Epithelial cell of esophagus (primary cell): ENCODE measurements at regions not wholly inside any gene's neighbourhood (a gene's known extent, or its start where the extent isn't known, plus 50 kb on each side); places are given as distances from the start of the nearest gene placed in this dataset.
"Not testable (repeated sequence)": the region's sequence is repeated elsewhere in the genome, so short reads cannot be mapped to it uniquely, and the experiment has no call there.

ENCODE experiments used
- DNase-seq: peaks from one replicate; pipeline ENCODE4 v3.0.0; 2010; ENCODE audit warnings: low read depth
- H3K4me3 ChIP-seq: 2 replicates; pipeline ENCODE4 v1.5.1; 2011; ENCODE audit warnings: mild to moderate bottlenecking, low read length, control low read depth
- CTCF ChIP-seq: IDR thresholded peaks from 2 replicates; pipeline ENCODE4 v1.5.1; 2011; ENCODE audit warnings: low read depth, mild to moderate bottlenecking, low read length, control low read depth, inconsistent platforms; ENCODE audit not compliant: insufficient read depth; ENCODE audit errors: missing control alignments

- DNase-seq, result no peak
- no peak for TF ChIP-seq CTCF
- H3K4me3 ChIP-seq, result no peak overlapping the region
Measured at GRCh38 chr13:99729745-99730144, 228.5 kb downstream of the TM9SF2 start.

GRCh38 chr13:99727651-99728050 lies 226.4 kb downstream of the TM9SF2 start:
- not testable (repeated sequence) for DNase-seq, H3K4me3 ChIP-seq

DNA sequence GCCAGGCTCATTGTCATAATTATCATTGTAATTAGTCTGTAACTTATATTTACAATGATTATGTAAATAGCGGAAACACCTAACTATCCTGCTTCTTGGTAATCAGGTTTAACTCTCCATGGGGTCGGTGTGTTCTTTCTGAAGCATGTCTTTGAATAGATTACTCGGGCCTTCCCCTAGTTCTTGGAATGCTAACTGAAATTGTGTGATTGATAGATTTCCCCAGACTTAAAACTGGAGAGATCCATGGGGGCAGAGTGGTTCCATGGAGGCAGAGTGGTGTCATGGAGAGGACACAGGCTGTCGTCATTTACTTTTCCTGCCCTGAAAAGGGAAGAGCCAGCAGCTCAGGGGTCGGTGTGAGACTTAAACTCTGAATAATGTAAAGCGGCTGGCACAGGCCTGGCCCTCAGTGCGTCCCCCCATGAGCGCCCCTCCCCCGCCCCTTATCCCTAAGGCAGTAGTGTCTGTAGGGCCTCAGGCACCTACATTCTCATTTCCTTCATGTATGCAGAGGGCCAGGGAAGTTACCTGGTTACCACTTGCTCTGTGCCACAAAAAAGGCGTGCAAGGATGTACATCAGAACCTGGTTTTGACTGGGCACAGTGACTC lies 225.1 kb downstream of the TM9SF2 start:
- no peak overlapping the region for H3K4me3 ChIP-seq
- no peak for TF ChIP-seq CTCF
- DNase-seq, result no peak

GRCh38 chr13:99725644-99726043 lies 224.4 kb downstream of the TM9SF2 start:
- TF ChIP-seq CTCF, result no peak
- no peak for DNase-seq
- no peak overlapping the region for H3K4me3 ChIP-seq

DNA sequence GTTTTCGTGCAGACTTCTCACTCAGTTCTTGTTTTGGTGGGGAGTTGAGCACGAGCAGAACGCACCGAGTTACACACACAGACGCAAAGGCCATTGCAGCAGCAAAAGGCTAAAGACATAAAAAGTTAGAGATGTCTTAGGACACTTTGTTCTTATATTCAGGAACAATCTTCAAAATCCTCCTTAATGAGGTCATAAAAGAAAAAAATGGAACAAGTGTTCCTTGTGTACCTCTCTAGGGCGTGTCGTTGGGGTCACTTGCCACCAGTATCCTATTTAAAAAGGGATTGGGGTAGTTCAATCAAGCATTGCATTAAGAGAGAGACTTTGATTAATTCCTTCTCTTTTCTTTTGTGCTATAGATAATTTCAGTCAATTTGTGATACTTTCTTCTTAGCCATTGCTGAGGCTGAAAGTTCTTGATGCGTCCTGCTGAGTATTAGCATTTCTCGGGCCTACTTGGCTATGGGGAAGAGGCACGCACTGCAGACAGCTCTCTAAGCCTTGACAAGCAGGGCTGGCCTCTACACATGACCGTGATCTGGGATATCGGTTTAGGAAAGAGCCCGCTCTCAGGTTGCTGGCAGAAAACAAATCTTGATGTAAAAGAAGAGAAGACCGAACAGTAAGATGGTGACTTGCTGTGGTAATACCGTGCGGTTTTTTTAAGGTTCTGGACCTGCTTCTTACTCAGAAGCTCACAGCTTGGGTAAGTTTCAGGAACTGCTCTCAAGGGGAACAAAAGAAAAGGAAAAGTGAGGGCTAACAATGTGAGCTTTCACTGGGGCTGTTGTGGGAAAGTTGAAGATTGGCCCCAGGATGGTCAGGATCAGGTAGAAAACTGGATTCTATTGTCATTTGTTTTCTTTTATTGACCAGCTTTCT lies 223.6 kb downstream of the TM9SF2 start:
- no peak for DNase-seq
- no peak for TF ChIP-seq CTCF
- no peak overlapping the region for H3K4me3 ChIP-seq

DNA sequence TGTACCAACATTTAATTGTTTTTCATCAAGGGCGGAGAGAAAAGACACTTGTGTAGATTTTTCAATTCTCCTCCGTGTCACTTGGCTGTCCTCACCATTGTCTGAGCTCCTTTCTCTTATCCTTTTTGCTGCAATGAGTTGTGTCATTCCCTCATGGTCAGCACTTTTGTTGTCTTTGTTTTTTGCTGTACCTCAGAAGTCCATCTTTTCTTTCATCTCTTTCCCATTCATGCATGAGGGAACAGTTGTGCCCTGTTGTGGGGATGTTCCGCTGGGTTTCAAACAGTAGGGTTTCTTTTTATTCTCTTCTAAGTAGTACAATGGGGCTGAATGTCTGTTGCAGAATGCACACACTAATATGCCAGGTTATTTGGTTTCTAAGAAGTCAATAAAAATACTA lies 222.6 kb downstream of the TM9SF2 start:
- no peak for DNase-seq
- no peak for TF ChIP-seq CTCF
- H3K4me3 ChIP-seq, result no peak overlapping the region

DNA sequence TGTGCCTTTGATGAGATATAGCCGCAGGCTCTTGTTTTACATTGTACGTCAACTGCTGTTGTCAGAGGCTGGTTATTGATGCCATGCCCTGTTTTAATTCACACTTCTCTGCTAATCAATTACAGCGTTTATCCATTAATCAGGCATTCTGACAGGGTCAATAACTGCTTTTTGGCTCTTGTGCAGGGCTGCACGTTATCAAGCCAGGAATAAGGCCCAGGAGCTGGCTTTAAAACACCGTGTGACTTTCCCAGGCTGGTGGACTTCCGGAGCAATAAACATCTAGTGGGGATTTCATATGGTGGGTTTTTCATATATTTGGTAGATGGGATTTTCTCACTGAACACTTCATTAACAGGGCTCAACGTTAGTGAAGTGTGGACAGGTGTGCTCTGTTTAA lies 221.7 kb downstream of the TM9SF2 start:
- TF ChIP-seq CTCF, result no peak
- DNase-seq, result no peak
- no peak overlapping the region for H3K4me3 ChIP-seq
